WTC11 (cell line): ENCODE measurements at regions not wholly inside any gene's neighbourhood (a gene's known extent, or its start where the extent isn't known, plus 50 kb on each side); places are given as distances from the start of the nearest gene placed in this dataset.

ENCODE experiments used
- ATAC-seq: fragments of 200-7000 bp; cut with Tn5 transposase; 2 replicates; pipeline ENCODE4 v1.10.0; 2021; ENCODE audit warnings: mild to moderate bottlenecking, moderate library complexity
- CTCF ChIA-PET: fragments of 300-600 bp; sonication (Branson Sonifier 250); formaldehyde crosslinking; loops from one replicate; lab custom pipeline; 2021; ENCODE audit warnings: antibody characterized with exemption; lab: Charles Lee
- POLR2A ChIA-PET: fragments of 350-600 bp; sonication (Branson Sonifier 250); formaldehyde crosslinking; loops from one replicate; lab custom pipeline; 2021; ENCODE audit warnings: antibody characterized with exemption; lab: Charles Lee
- DNase-seq: peaks from one replicate; pipeline ENCODE4 v3.0.0; 2021; ENCODE audit warnings: low spot score
- H3K27ac Mint-ChIP-seq: 2 replicates; pipeline ENCODE4 v1.8.0; 2021; ENCODE audit warnings: mixed read lengths
- H3K27me3 Mint-ChIP-seq: 2 replicates; pipeline ENCODE4 v1.8.0; 2021; ENCODE audit warnings: low read depth, mild to moderate bottlenecking, moderate library complexity, mixed read lengths
- H3K36me3 Mint-ChIP-seq: 2 replicates; pipeline ENCODE4 v1.8.0; 2021; ENCODE audit warnings: mixed read lengths
- H3K4me1 Mint-ChIP-seq: 2 replicates; pipeline ENCODE4 v1.8.0; 2022; ENCODE audit warnings: mixed read lengths
- H3K4me3 Mint-ChIP-seq: 2 replicates; pipeline ENCODE4 v1.8.0; 2021; ENCODE audit warnings: mild to moderate bottlenecking, moderate library complexity, mixed read lengths
- H3K9me3 Mint-ChIP-seq: 2 replicates; pipeline ENCODE4 v1.8.0; 2021; ENCODE audit warnings: mixed read lengths
- ARID4B ChIP-seq: sonication (generic); formaldehyde crosslinking; IDR thresholded peaks from 2 replicates; pipeline ENCODE4 v1.8.0; 2023; ENCODE audit warnings: missing genetic modification reagents, mild to moderate bottlenecking, borderline replicate concordance
- ATF2 ChIP-seq: sonication (generic); formaldehyde crosslinking; IDR thresholded peaks from 2 replicates; pipeline ENCODE4 v1.8.1; 2022; ENCODE audit warnings: low read depth, missing genetic modification reagents, borderline replicate concordance
- ATF6 ChIP-seq: sonication (generic); formaldehyde crosslinking; IDR thresholded peaks from 2 replicates; pipeline ENCODE4 v1.8.1; 2023; ENCODE audit warnings: mild to moderate bottlenecking, missing genetic modification reagents
- EMX1 ChIP-seq: fragments of 250-450 bp; sonication (Bioruptor Pico); IDR thresholded peaks from 2 replicates; pipeline ENCODE4 v1.8.0; 2021; ENCODE audit warnings: mild to moderate bottlenecking
- FOXP1 ChIP-seq: sonication (generic); formaldehyde crosslinking; IDR thresholded peaks from 2 replicates; pipeline ENCODE4 v1.8.0; 2022; ENCODE audit warnings: missing genetic modification reagents, mild to moderate bottlenecking, moderate library complexity, borderline replicate concordance
- GABPB1 ChIP-seq: sonication (generic); formaldehyde crosslinking; IDR thresholded peaks from 2 replicates; pipeline ENCODE4 v1.8.1; 2023; ENCODE audit warnings: mild to moderate bottlenecking, missing genetic modification reagents
- GRHL2 ChIP-seq: fragments of 250-450 bp; sonication (Bioruptor Pico); IDR thresholded peaks from 2 replicates; pipeline ENCODE4 v1.8.0; 2022; ENCODE audit warnings: mild to moderate bottlenecking, moderate library complexity; ENCODE audit not compliant: insufficient replicate concordance, severe bottlenecking
- HMGXB4 ChIP-seq: sonication (generic); formaldehyde crosslinking; IDR thresholded peaks from 2 replicates; pipeline ENCODE4 v1.8.1; 2023; ENCODE audit warnings: mild to moderate bottlenecking, moderate library complexity, missing genetic modification reagents
- IRF2 ChIP-seq: sonication (generic); formaldehyde crosslinking; IDR thresholded peaks from 2 replicates; pipeline ENCODE4 v1.8.0; 2022; ENCODE audit warnings: low read depth, missing genetic modification reagents, borderline replicate concordance
- MLX ChIP-seq: sonication (generic); formaldehyde crosslinking; IDR thresholded peaks from 2 replicates; pipeline ENCODE4 v1.8.1; 2023; ENCODE audit warnings: mild to moderate bottlenecking, missing genetic modification reagents, moderate library complexity
- RORB ChIP-seq: fragments of 250-450 bp; sonication (Bioruptor Pico); IDR thresholded peaks from 2 replicates; pipeline ENCODE4 v1.9.0; 2021; ENCODE audit warnings: mild to moderate bottlenecking
- ZNF138 ChIP-seq: sonication (generic); formaldehyde crosslinking; conservative IDR thresholded peaks from 2 replicates; pipeline ENCODE4 v1.8.1; 2022; ENCODE audit warnings: mild to moderate bottlenecking, moderate library complexity, missing genetic modification reagents
- ZNF232 ChIP-seq: sonication (generic); formaldehyde crosslinking; IDR thresholded peaks from 2 replicates; pipeline ENCODE4 v1.8.0; 2022; ENCODE audit warnings: mild to moderate bottlenecking, missing genetic modification reagents
- ZNF317 ChIP-seq: sonication (generic); formaldehyde crosslinking; IDR thresholded peaks from 2 replicates; pipeline ENCODE4 v1.8.1; 2023; ENCODE audit warnings: low read depth, mild to moderate bottlenecking, moderate library complexity, missing genetic modification reagents, borderline replicate concordance
- ZNF416 ChIP-seq: fragments of 250-450 bp; sonication (Bioruptor Pico); IDR thresholded peaks from 2 replicates; pipeline ENCODE4 v1.9.0; 2021; ENCODE audit warnings: mild to moderate bottlenecking, inconsistent platforms
- ZSCAN18 ChIP-seq: fragments of 250-450 bp; sonication (Bioruptor Pico); IDR thresholded peaks from 2 replicates; pipeline ENCODE4 v2.1.2; 2022; ENCODE audit warnings: mild to moderate bottlenecking, moderate library complexity

GRCh38 chr5:66517351-66517750 lies 78.8 kb upstream of the MAST4 start (continued):
- no peak for TF ChIP-seq FOXP1 (CRISPR knock-in tag)
- no peak for TF ChIP-seq ZNF138 (CRISPR knock-in tag)
- TF ChIP-seq GRHL2 (CRISPR knock-in tag) = no peak
- no peak for TF ChIP-seq IRF2 (CRISPR knock-in tag)
- TF ChIP-seq ATF6 (CRISPR knock-in tag) = no peak
- TF ChIP-seq ZSCAN18 (CRISPR knock-in tag) = no peak

- no peaks in the 10 kb centered on the region for H3K4me1 Mint-ChIP-seq
- no peak for TF ChIP-seq ATF2
- TF ChIP-seq EMX1 (CRISPR knock-in tag) = no peak
- no peak for TF ChIP-seq ZNF232 (CRISPR knock-in tag)
- TF ChIP-seq GABPB1 (CRISPR knock-in tag) = no peak
- TF ChIP-seq ZNF138 (CRISPR knock-in tag) = no peak
- TF ChIP-seq RORB (CRISPR knock-in tag) = no peak
- TF ChIP-seq ARID4B (CRISPR knock-in tag) = no peak
- no peak for TF ChIP-seq ZNF317 (CRISPR knock-in tag)
- TF ChIP-seq MLX (CRISPR knock-in tag) = no peak
- TF ChIP-seq ZNF416 (CRISPR knock-in tag) = no peak
- no peak for TF ChIP-seq HMGXB4 (CRISPR knock-in tag)
- no peaks in the 10 kb centered on the region; the same call in 1 of the 2 replicates for H3K27me3 Mint-ChIP-seq
- H3K36me3 Mint-ChIP-seq = peaks cover 10% of the 10 kb centered on the region
- ATAC-seq (no peak), DNase-seq (no peak)
- ChIA-PET CTCF (no interaction called here), POLR2A (no interaction called here)
- H3K4me3 Mint-ChIP-seq = no peak overlapping the region
- H3K9me3 Mint-ChIP-seq = peaks cover 25% of the 10 kb centered on the region
- H3K27ac Mint-ChIP-seq = no peak overlapping the region
Measured at GRCh38 chr5:66518052-66518451, 78.1 kb upstream of the MAST4 start.
